ENCODE measurements at regions not wholly inside any gene's neighbourhood (a gene's known extent, or its start where the extent isn't known, plus 50 kb on each side); places are given as distances from the start of the nearest gene placed in this dataset.
"Not testable (repeated sequence)": the region's sequence is repeated elsewhere in the genome, so short reads cannot be mapped to it uniquely, and the experiment has no call there.

GRCh38 chr4:130023088-130023487 lies 927.1 kb downstream of the C4orf33 start:
- DNase-seq (ENCODE audit: insufficient read length, low spot score) (no peak), FAIRE-seq (no peak)
- no peak for TF ChIP-seq POLR2A (IDR thresholded peaks at IDR 0.05; ENCODE audit: low read depth, low read length)

GRCh38 chr4:130025701-130026100 lies 929.7 kb downstream of the C4orf33 start:
- no peak for FAIRE-seq
- no peak for DNase-seq (ENCODE audit: insufficient read length, low spot score)
- no peak for TF ChIP-seq POLR2A (IDR thresholded peaks at IDR 0.05; ENCODE audit: low read depth, low read length)

- FAIRE-seq (no peak), DNase-seq (ENCODE audit: insufficient read length, low spot score) (no peak)
- no peak for TF ChIP-seq POLR2A (IDR thresholded peaks at IDR 0.05; ENCODE audit: low read depth, low read length)
These were observed 930.2 kb downstream of the C4orf33 start for GRCh38 chr4:130026185-130026584.

- no peak for FAIRE-seq
- DNase-seq (ENCODE audit: insufficient read length, low spot score), result no peak
- no peak for TF ChIP-seq POLR2A (IDR thresholded peaks at IDR 0.05; ENCODE audit: low read depth, low read length)
These were observed 932.0 kb downstream of the C4orf33 start for GRCh38 chr4:130027973-130028372.

GRCh38 chr4:130028552-130028951 lies 932.6 kb downstream of the C4orf33 start:
- TF ChIP-seq POLR2A (IDR thresholded peaks at IDR 0.05; ENCODE audit: low read depth, low read length), result no peak
- FAIRE-seq (no peak), DNase-seq (ENCODE audit: insufficient read length, low spot score) (no peak)

GRCh38 chr4:130029442-130029841 lies 933.5 kb downstream of the C4orf33 start:
- DNase-seq (ENCODE audit: insufficient read length, low spot score), result no peak
- TF ChIP-seq POLR2A (IDR thresholded peaks at IDR 0.05; ENCODE audit: low read depth, low read length), result no peak
- FAIRE-seq, result no peak

GRCh38 chr4:130031858-130032257 lies 935.9 kb downstream of the C4orf33 start:
- no peak for TF ChIP-seq POLR2A (IDR thresholded peaks at IDR 0.05; ENCODE audit: low read depth, low read length)
- DNase-seq (ENCODE audit: insufficient read length, low spot score), result no peak
- no peak for FAIRE-seq

- DNase-seq (ENCODE audit: insufficient read length, low spot score); FAIRE-seq: not testable (repeated sequence)
These were observed 937.7 kb downstream of the C4orf33 start for GRCh38 chr4:130033657-130034056.

GRCh38 chr4:130034876-130035275 lies 938.9 kb downstream of the C4orf33 start:
- TF ChIP-seq POLR2A (IDR thresholded peaks at IDR 0.05; ENCODE audit: low read depth, low read length), result no peak
- FAIRE-seq (no peak), DNase-seq (ENCODE audit: insufficient read length, low spot score) (no peak)

GRCh38 chr4:130035391-130035790 lies 939.4 kb downstream of the C4orf33 start:
- FAIRE-seq (no peak), DNase-seq (ENCODE audit: insufficient read length, low spot score) (no peak)
- TF ChIP-seq POLR2A (IDR thresholded peaks at IDR 0.05; ENCODE audit: low read depth, low read length), result no peak

- not testable (repeated sequence) for FAIRE-seq; DNase-seq (ENCODE audit: insufficient read length, low spot score)
These were observed 941.9 kb downstream of the C4orf33 start for GRCh38 chr4:130037866-130038265.

- not testable (repeated sequence) for DNase-seq (ENCODE audit: insufficient read length, low spot score); FAIRE-seq
These were observed 942.6 kb downstream of the C4orf33 start for GRCh38 chr4:130038540-130038939.

- DNase-seq (ENCODE audit: insufficient read length, low spot score) (no peak), FAIRE-seq (no peak)
- no peak for TF ChIP-seq POLR2A (IDR thresholded peaks at IDR 0.05; ENCODE audit: low read depth, low read length)
These were observed 947.8 kb downstream of the C4orf33 start for GRCh38 chr4:130043732-130044160.

GRCh38 chr4:130044788-130045531 lies 949.0 kb downstream of the C4orf33 start:
- FAIRE-seq (no peak), DNase-seq (ENCODE audit: insufficient read length, low spot score) (no peak)
- TF ChIP-seq POLR2A (IDR thresholded peaks at IDR 0.05; ENCODE audit: low read depth, low read length), result no peak

GRCh38 chr4:130053723-130054122 lies 957.8 kb downstream of the C4orf33 start:
- DNase-seq (ENCODE audit: insufficient read length, low spot score), result no peak
- FAIRE-seq, result no peak
- no peak for TF ChIP-seq POLR2A (IDR thresholded peaks at IDR 0.05; ENCODE audit: low read depth, low read length)

GRCh38 chr4:130054908-130055307 lies 959.0 kb downstream of the C4orf33 start:
- no peak for TF ChIP-seq POLR2A (IDR thresholded peaks at IDR 0.05; ENCODE audit: low read depth, low read length)
- DNase-seq (ENCODE audit: insufficient read length, low spot score) (no peak), FAIRE-seq (no peak)
